ENCODE measurements at regions not wholly inside any gene's neighbourhood (a gene's known extent, or its start where the extent isn't known, plus 50 kb on each side); places are given as distances from the start of the nearest gene placed in this dataset.
"Not testable (repeated sequence)": the region's sequence is repeated elsewhere in the genome, so short reads cannot be mapped to it uniquely, and the experiment has no call there.

DNA sequence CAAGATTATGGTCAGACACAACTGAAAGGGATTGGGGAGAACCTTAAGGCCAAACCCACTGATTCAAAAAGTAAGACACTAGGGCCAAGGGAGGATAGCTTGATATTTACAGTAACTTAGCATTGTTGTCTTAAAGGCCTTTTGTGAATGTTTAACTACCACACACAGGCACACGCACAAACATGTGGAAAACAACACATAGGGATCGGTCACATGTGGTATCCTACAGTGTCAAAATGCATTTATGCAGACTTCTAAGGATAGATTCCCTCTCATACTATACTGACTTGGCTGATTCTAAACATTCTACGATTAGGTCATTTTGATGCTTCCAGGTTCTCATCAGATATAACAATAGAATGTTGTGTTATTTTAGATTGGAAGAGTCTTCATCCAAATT lies 638.9 kb upstream of the LRRTM1 start:
- DNase-seq, result no peak

GRCh38 chr2:80942766-80943165 lies 638.2 kb upstream of the LRRTM1 start:
- DNase-seq, result no peak

GRCh38 chr2:80938463-80938862 lies 633.9 kb upstream of the LRRTM1 start:
- DNase-seq, result no peak

DNA sequence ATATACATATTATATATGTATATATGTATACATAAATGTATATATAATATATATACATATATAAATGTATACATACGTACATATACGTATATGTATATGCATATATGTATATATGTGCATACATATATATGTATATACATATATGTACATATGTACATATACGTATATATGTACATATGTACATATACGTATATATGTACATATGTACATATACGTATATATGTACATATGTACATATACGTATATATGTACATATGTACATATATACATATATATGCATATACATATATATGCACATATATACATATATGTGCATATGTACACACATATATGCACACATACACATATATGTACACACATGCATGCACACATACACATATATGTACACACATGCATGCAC lies 627.3 kb upstream of the LRRTM1 start:
- not testable (repeated sequence) for DNase-seq

- no peak for DNase-seq
Measured at GRCh38 chr2:80930777-80931176, 626.2 kb upstream of the LRRTM1 start.

- DNase-seq, result no peak
Measured at GRCh38 chr2:80926168-80926567, 621.6 kb upstream of the LRRTM1 start.

DNA sequence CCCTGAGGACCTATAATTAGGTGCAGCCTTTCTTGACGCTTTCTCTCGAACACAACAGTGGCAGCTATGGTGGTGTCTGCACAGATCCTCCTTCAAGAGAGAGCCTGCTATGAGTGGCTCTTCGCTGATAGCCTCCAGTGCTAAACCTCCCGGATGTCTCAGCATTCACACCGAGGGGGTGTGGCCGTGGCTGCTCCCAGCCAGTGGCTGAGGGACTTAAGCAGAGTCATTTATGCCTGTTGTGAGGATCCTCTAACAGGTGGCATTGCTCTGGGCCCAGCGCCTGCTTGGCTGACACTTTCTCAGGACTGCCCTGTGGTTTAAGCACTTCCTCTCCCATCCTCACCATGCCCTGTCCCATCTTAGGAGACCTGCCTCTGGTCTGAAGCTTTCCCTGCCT lies 592.0 kb upstream of the LRRTM1 start:
- no peak for DNase-seq

GRCh38 chr2:80894486-80894885 lies 589.9 kb upstream of the LRRTM1 start:
- DNase-seq, result no peak

GRCh38 chr2:80893711-80894110 lies 589.2 kb upstream of the LRRTM1 start:
- DNase-seq, result no peak

GRCh38 chr2:80889009-80889408 lies 584.5 kb upstream of the LRRTM1 start:
- no peak for DNase-seq

DNA sequence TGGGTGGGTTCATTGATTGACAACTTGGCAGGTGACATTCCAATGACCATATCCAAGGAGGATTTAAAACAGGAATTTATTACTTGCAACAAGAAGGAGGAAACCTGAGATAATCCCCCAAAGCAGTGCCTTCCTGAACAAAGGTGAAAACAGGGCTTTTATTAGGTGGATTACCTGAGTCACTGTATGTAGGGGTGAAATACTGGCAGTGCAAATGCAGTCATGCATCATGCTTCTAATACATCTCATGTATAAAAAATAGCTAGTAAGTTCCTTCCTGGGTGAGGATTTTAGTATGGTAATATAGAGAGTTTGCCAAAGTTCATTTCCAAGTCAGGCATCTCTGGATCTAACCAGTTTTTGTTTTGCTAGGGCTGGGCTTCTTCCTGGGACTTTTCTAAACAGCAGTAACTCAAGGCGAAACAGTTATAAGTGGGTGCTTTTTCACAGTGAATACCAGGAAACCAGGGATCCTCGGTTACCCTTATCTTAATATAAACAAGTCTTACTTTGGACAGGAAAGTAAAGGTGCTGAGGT lies 583.4 kb upstream of the LRRTM1 start:
- DNase-seq, result no peak

DNA sequence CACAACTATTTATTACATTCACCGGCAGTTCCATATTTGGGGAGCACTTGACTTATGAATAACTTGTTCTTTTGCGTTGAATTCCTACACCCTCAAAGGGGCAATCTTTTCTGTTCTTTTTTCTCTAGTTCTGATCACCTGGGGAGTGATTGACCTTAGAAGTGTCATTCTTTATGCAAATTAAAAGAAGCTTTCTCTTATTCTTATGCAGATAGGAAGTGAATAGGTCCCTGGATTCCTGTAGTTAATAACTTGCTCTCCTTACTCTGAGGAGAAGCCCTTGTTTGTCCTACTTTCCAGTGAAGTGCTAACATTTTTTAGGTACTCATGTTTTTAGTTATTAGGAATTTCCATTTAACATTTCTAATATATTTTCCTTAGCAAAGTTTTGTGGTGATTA lies 569.8 kb upstream of the LRRTM1 start:
- no peak for DNase-seq

DNA sequence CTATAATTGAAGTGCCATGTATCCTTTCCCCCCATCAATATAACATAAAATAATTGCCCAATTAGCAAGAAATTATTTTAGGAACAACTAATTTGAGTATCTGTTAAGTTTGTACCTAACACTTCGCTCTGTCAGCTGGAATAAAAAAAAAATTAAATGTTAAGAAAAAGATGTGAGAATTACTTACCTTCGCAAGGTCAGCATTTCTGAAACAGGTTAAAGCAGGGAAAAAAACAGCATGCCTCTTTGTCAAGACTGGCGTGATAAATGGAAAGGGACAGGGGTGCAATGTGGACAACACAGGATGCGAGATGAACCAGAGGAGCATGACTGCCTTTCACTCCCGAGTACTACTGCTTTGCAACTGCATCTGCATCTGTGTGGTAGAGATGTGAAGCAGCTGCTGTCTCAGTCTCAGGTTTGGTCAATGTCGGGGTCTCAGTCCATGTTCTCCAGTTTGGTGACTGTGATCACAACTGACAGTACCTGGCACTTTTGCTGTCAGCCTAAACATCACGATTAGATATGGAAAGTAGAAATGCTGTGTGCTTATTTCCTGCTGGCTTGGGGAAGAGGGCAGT lies 565.4 kb upstream of the LRRTM1 start:
- no peak for DNase-seq

DNA sequence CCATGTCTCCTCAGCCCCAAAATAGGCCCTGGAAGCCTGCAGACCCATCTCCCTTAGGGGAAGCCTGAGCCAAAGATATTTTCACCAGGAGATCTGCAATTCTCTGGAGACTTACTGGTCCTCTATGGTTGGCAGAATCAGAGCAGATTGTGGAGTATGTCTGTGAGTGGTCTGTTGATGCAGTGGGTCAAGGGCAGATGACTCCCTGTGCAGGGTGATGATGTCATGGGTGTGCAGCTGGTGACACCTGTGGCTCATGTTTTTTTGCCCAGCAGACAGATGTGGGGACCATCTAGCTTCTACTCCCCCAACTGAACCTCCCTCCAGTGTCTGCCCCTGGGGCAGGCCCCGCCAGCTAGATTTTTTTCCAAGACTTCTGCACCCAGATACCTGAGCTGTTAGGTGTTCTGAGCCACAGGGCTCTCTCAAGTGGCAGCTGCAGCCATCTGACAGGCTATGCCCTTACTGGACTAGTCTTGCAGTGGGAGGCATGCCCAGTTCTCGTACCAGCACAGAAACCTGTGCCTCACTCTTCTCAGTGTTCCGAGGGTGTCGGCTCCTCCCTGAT lies 558.7 kb upstream of the LRRTM1 start:
- DNase-seq, result no peak

- no peak for DNase-seq
Measured at GRCh38 chr2:80858965-80859364, 554.4 kb upstream of the LRRTM1 start.

DNA sequence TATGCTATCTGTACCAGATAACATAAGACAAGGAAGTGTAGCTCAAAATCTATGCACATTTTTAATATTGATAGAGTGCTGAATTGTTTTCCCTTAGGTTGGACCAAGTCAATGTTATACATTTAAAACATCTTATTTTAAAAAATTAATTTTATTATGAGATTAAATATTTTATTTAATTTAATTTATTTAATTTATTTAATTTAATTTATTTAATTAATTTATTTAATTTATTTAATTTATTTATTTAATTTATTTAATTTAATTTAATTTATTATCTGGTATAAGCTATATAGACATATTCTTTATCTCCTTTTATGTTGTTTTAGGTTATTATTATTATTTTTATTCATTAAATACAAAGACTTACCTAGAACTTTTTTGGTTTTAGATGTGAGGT lies 551.7 kb upstream of the LRRTM1 start:
- no peak for DNase-seq

GRCh38 chr2:80854831-80855230 lies 550.3 kb upstream of the LRRTM1 start:
- DNase-seq, result no peak

GRCh38 chr2:80852808-80853139 lies 548.2 kb upstream of the LRRTM1 start:
- DNase-seq, result no peak

DNA sequence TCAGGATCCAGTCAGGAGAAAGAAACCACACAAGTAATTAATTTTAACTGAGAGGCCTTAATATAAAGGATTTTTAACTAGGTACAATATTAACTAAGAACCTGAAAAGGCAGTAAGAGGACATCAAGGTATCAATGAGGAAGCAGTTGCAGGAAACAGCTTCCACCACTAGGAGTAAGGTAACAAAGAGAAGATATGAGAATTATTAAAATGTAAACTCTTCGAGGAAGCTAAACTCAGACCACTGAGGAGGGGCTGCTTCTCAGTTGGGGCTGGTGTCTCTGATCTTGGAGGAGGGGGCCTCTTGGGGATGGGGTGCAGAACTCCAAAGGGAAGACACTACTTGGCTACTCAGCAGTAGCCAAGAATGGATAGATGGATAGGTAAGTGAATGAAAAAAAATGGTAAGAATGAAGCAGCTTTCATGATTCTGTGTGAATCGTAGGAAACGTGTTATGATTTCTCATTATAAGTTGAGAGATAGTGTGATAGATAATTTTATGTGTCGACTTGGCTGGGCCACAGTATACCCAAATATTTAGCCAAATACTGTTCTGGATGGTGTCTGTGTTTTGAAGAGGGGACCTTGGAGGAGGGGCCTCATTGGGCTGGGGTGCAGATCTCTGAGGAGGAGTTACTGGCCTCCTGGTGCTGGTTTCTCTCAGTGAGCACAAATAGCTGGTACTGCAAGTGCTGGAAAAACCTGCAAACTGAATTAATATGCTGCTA lies 547.7 kb upstream of the LRRTM1 start:
- no peak for DNase-seq

DNA sequence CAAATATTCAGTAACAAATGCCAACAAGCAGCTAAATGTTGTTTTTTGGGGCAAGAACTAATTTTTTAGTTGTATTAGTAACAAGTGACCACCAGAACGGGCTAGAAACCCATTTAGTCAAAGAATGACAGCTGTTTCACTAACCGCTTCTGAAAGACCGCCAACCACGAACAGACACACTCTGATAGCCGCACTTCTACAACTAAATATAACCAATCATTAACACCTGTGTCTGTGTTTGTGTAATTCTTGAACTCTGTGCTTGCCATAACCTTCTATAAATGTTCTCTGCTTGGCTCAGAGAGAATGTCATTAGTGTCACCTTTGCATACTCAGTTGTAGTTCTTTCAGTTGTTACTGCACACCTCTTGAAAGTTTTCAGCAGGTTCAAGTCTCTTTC lies 526.3 kb upstream of the LRRTM1 start:
- no peak for DNase-seq

- no peak for DNase-seq
Measured at GRCh38 chr2:80822999-80823398, 518.4 kb upstream of the LRRTM1 start.

DNA sequence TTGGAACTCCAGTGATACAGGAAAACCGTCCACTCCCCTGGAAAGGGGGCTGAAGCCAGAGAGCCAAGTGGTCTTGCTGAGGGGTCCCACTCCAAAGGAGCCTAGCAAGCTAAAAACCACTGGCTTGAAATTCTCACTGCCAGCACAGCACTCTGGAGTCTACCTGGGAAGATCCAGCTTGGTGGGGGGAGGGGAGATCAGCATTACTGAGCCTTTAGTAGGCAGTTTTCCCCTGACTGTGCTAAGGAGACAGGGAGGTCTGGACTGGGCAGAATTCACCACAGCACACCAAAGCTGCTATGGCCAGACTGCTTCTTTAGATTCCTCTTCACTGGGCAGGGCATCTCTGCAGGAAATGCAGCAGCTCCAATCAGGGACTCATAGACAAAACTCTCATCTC lies 510.7 kb upstream of the LRRTM1 start:
- DNase-seq, result no peak

DNA sequence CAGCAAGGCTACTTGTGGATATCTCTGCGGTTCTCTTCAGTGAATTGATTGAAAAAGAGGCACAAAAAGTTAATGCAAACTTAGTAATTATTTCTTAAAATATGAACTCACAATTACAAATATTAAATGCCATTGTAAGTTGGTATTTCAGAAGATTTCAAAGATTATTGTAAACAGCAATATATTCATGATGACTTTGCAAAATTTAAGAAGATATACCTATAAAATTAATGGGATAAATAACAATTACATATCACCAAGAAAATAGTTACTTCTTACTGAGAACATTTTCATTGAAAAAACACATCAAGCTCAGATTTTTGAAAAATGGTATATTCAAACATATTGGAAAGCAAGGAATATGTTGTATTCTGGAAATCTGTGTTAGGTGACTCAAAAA lies 482.0 kb upstream of the LRRTM1 start:
- DNase-seq, result no peak

Measured in anterior cingulate cortex (tissue), 58 donors.